Activated CD8-positive, alpha-beta T cell treated with anti-CD3 and anti-CD28 coated beads, Interleukin-2, amount 10 ng/mL, durations not matched to agents 7 days and 5 days (primary cell): ENCODE measurements at regions not wholly inside any gene's neighbourhood (a gene's known extent, or its start where the extent isn't known, plus 50 kb on each side); places are given as distances from the start of the nearest gene placed in this dataset.

Experiments used
- ATAC-seq: fragments of 150-1000 bp; cut with Tn5 transposase; one replicate; pipeline ENCODE4 v1.10.0; 2021; ENCODE audit warnings: moderate library complexity
- CTCF ChIA-PET: fragments of 350-600 bp; sonication (Branson Sonifier 250); formaldehyde crosslinking; loops from one replicate; lab custom pipeline; 2021; ENCODE audit warnings: antibody characterized with exemption; lab: Charles Lee
- POLR2A ChIA-PET: fragments of 350-600 bp; sonication (Branson Sonifier 250); formaldehyde crosslinking; loops from one replicate; lab custom pipeline; 2021; ENCODE audit warnings: antibody characterized with exemption; lab: Charles Lee
- DNase-seq: peaks from one replicate; pipeline ENCODE4 v3.0.0-alpha.2; 2020
- H3K27ac Mint-ChIP-seq: one replicate; pipeline ENCODE4 v1.8.0; 2021; ENCODE audit warnings: mild to moderate bottlenecking, mixed read lengths
- H3K27me3 Mint-ChIP-seq: one replicate; pipeline ENCODE4 v1.8.0; 2021; ENCODE audit warnings: low read depth, mixed read lengths
- H3K36me3 Mint-ChIP-seq: one replicate; pipeline ENCODE4 v1.8.0; 2021; ENCODE audit warnings: low read depth, mixed read lengths
- H3K4me1 Mint-ChIP-seq: one replicate; pipeline ENCODE4 v1.8.0; 2021; ENCODE audit warnings: low read depth, mixed read lengths
- H3K4me3 Mint-ChIP-seq: one replicate; pipeline ENCODE4 v1.8.0; 2021; ENCODE audit warnings: mild to moderate bottlenecking, mixed read lengths
- H3K9me3 Mint-ChIP-seq: one replicate; pipeline ENCODE4 v1.8.0; 2022; ENCODE audit warnings: mixed read lengths; ENCODE audit not compliant: insufficient read depth

- Mint-ChIP-seq H3K36me3 (no peaks in the 10 kb centered on the region), H3K27me3 (no peaks in the 10 kb centered on the region), H3K9me3 (peaks cover 6% of the 10 kb centered on the region), H3K4me3 (no peak overlapping the region), H3K4me1 (no peaks in the 10 kb centered on the region), H3K27ac (no peak overlapping the region)
- ChIA-PET CTCF (no interaction called here), POLR2A (no interaction called here)
- ATAC-seq (no peak), DNase-seq (no peak)
Observed at GRCh38 chr10:36638462-36639155, 486.8 kb upstream of the ANKRD30A start.

GRCh38 chr10:36636879-36637278 is 488.5 kb upstream of the ANKRD30A start:
- POLR2A ChIA-PET, result no interaction called here
- Mint-ChIP-seq H3K27me3 (no peaks in the 10 kb centered on the region), H3K9me3 (peaks cover 6% of the 10 kb centered on the region), H3K4me3 (no peak overlapping the region), H3K27ac (no peak overlapping the region), H3K36me3 (no peaks in the 10 kb centered on the region), H3K4me1 (no peaks in the 10 kb centered on the region)
- DNase-seq, result no peak
- CTCF ChIA-PET, result no interaction called here
- no peak for ATAC-seq

DNA sequence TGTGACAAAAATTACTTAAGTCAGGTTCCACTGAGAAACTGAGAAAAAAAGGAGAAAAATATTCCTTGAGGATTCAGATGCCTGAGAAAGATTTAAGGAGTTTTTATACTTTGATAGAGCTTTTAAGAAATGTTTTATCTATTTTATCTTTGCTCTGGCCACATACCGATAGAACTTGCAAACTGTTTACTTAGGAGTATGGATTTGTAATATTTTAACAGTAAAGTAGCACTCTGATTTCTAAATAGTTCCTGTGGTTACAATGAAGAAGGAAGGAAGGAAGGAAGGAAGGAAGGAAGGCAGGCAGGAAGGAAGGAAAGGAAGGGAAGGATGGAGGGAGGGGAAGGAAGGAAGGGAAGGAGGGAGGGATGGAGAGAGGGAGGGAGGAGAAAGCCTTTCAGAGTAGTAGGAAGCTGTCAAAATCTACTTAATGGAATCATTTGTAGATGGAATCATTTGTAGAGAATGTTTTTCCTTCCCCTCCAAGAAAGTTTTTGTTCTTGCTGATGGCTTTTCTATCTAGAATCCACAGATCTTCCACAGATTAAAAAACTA is 489.0 kb upstream of the ANKRD30A start:
- Mint-ChIP-seq H3K9me3 (peaks cover 6% of the 10 kb centered on the region), H3K27me3 (no peaks in the 10 kb centered on the region), H3K27ac (no peak overlapping the region)

DNA sequence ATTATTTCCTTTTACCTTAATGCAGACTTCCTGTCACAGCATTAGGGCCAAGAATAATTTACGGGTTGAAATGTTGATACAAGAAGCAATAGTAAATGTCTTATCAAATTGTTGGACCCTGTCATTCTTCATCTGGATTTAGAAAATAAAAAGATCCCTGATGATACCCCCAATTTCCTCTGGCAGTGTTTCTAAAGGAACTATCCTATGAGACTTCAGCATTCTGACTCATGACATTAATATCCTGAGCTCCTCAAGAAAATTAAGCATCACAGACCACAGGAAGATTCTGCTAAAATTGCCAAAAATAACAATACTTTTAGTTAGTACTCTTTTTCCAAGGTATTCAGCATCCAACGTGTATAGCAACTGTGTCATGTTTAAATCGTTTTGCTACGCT is 490.5 kb upstream of the ANKRD30A start:
- ATAC-seq, result no peak
- CTCF ChIA-PET, result no interaction called here
- peaks cover 6% of the 10 kb centered on the region for H3K9me3 Mint-ChIP-seq

More for the DNA sequence above, 489.0 kb upstream of the ANKRD30A start:
- DNase-seq, result no peak
- ChIA-PET CTCF (no interaction called here), POLR2A (no interaction called here)
- no peak for ATAC-seq
- H3K4me1 Mint-ChIP-seq, result no peaks in the 10 kb centered on the region
- H3K4me3 Mint-ChIP-seq, result no peak overlapping the region
- no peaks in the 10 kb centered on the region for H3K36me3 Mint-ChIP-seq

GRCh38 chr10:36630267-36630666 is 495.1 kb upstream of the ANKRD30A start:
- CTCF ChIA-PET, result no interaction called here
- Mint-ChIP-seq H3K27ac (no peak overlapping the region), H3K4me1 (no peaks in the 10 kb centered on the region), H3K9me3 (peaks cover 11% of the 10 kb centered on the region), H3K4me3 (no peak overlapping the region), H3K27me3 (no peaks in the 10 kb centered on the region), H3K36me3 (no peaks in the 10 kb centered on the region)
- POLR2A ChIA-PET, result no interaction called here
- no peak for DNase-seq
- ATAC-seq, result no peak

More for the DNA sequence above, 490.5 kb upstream of the ANKRD30A start:
- H3K27me3 Mint-ChIP-seq, result no peaks in the 10 kb centered on the region
- POLR2A ChIA-PET, result no interaction called here
- no peak overlapping the region for H3K27ac Mint-ChIP-seq
- H3K4me1 Mint-ChIP-seq, result no peaks in the 10 kb centered on the region
- no peaks in the 10 kb centered on the region for H3K36me3 Mint-ChIP-seq
- H3K4me3 Mint-ChIP-seq, result no peak overlapping the region
- no peak for DNase-seq

DNA sequence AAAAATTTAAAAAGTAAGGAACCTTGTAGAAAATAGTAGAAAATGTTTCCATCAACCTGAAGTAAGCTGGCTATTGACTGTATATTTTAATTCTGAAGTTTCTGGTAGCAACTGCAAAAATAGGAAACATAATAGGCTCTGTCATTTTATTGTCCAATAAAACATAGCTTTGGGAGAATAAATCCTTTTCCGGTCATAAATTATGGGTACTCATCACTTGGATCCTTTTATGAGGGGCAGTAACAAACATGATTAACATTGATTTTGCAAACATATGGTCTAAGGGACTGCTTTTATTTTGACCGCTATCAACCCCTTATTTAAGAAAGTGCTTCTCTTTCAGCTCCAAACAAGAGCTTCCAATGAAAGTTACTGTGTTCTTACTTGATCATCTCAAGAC is 495.9 kb upstream of the ANKRD30A start:
- ATAC-seq (no peak), DNase-seq (no peak)
- Mint-ChIP-seq H3K36me3 (no peaks in the 10 kb centered on the region), H3K27ac (no peak overlapping the region), H3K9me3 (peaks cover 11% of the 10 kb centered on the region), H3K4me3 (no peak overlapping the region), H3K4me1 (no peaks in the 10 kb centered on the region), H3K27me3 (no peaks in the 10 kb centered on the region)
- ChIA-PET POLR2A (no interaction called here), CTCF (no interaction called here)

DNA sequence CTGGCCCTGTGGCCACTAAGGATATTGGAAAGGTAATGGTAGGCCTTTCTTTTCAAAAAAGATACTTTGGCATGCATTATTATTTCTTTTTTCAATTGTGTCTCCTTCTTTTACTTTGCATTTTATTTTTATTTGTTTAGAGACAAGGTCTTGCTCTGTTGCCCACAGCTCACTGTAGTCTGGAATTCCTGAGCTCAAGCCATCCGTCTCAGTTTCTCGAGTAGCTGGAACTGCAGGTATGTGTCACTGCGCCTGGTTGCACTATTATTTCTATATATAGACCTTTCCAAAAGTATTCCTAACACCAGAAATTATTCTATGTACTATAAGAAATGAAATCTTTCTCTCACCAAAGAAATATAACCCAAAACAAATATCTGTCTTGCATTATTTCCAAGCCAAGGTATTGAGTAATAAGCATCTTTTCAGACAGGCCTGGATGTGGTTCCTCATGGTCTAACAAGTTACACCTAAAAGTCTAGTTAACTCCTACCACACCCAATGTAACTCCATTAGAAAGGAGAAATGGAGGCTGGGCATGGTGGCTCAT is 500.8 kb upstream of the ANKRD30A start:
- Mint-ChIP-seq H3K4me3 (no peak overlapping the region), H3K9me3 (peaks cover 5% of the 10 kb centered on the region), H3K4me1 (no peaks in the 10 kb centered on the region), H3K36me3 (no peaks in the 10 kb centered on the region), H3K27ac (no peak overlapping the region), H3K27me3 (no peaks in the 10 kb centered on the region)
- DNase-seq, result no peak
- ATAC-seq, result no peak
- ChIA-PET POLR2A (no interaction called here), CTCF (no interaction called here)

GRCh38 chr10:36621346-36621745 is 504.1 kb upstream of the ANKRD30A start:
- H3K4me1 Mint-ChIP-seq, result no peaks in the 10 kb centered on the region
- H3K9me3 Mint-ChIP-seq, result no peaks in the 10 kb centered on the region
- H3K36me3 Mint-ChIP-seq, result no peaks in the 10 kb centered on the region
- CTCF ChIA-PET, result no interaction called here
- POLR2A ChIA-PET, result no interaction called here
- H3K27me3 Mint-ChIP-seq, result no peaks in the 10 kb centered on the region
- ATAC-seq (no peak), DNase-seq (no peak)
- no peak overlapping the region for H3K4me3 Mint-ChIP-seq
- H3K27ac Mint-ChIP-seq, result no peak overlapping the region

- H3K4me3 Mint-ChIP-seq, result no peak overlapping the region
- ATAC-seq (no peak), DNase-seq (no peak)
- no peaks in the 10 kb centered on the region for H3K27me3 Mint-ChIP-seq
- H3K36me3 Mint-ChIP-seq, result no peaks in the 10 kb centered on the region
- CTCF ChIA-PET, result no interaction called here
- H3K9me3 Mint-ChIP-seq, result no peaks in the 10 kb centered on the region
- no peak overlapping the region for H3K27ac Mint-ChIP-seq
- no peaks in the 10 kb centered on the region for H3K4me1 Mint-ChIP-seq
- POLR2A ChIA-PET, result no interaction called here
Observed at GRCh38 chr10:36612436-36612835, 513.0 kb upstream of the ANKRD30A start.

DNA sequence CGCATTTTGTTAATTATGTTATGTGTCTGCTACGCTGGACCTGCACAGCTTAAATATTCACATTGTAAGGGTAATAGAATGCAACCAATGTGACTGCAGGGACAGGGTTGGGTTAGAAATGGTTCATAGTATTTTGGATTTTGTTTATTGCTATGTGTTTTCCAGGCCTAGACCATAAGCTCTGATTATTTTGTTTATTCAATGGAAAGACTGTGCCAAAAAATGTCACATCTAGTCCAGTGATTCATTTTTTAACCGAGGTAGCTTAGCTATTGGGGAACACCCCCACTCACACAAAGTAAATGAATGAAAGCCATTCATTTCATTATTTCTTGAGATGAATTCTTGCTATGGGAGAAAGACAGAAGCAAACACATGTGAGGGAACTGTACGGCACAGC is 516.5 kb upstream of the ANKRD30A start:
- no peak overlapping the region for H3K27ac Mint-ChIP-seq
- DNase-seq, result no peak
- H3K27me3 Mint-ChIP-seq, result no peaks in the 10 kb centered on the region
- no peak overlapping the region for H3K4me3 Mint-ChIP-seq
- no peaks in the 10 kb centered on the region for H3K36me3 Mint-ChIP-seq
- ChIA-PET CTCF (no interaction called here), POLR2A (no interaction called here)
- no peak for ATAC-seq
- no peaks in the 10 kb centered on the region for H3K9me3 Mint-ChIP-seq
- no peaks in the 10 kb centered on the region for H3K4me1 Mint-ChIP-seq

GRCh38 chr10:36608251-36608650 is 517.1 kb upstream of the ANKRD30A start:
- no peaks in the 10 kb centered on the region for H3K27me3 Mint-ChIP-seq
- ChIA-PET POLR2A (no interaction called here), CTCF (no interaction called here)
- ATAC-seq (no peak), DNase-seq (no peak)
- H3K4me3 Mint-ChIP-seq, result no peak overlapping the region
- H3K4me1 Mint-ChIP-seq, result no peaks in the 10 kb centered on the region
- H3K9me3 Mint-ChIP-seq, result no peaks in the 10 kb centered on the region
- H3K27ac Mint-ChIP-seq, result no peak overlapping the region
- no peaks in the 10 kb centered on the region for H3K36me3 Mint-ChIP-seq

GRCh38 chr10:36606234-36606839 is 519.1 kb upstream of the ANKRD30A start:
- H3K4me1 Mint-ChIP-seq, result no peaks in the 10 kb centered on the region
- H3K4me3 Mint-ChIP-seq, result no peak overlapping the region
- H3K36me3 Mint-ChIP-seq, result no peaks in the 10 kb centered on the region
- CTCF ChIA-PET, result no interaction called here
- DNase-seq (no peak), ATAC-seq (no peak)
- peaks cover 5% of the 10 kb centered on the region for H3K9me3 Mint-ChIP-seq
- no peaks in the 10 kb centered on the region for H3K27me3 Mint-ChIP-seq
- no peak overlapping the region for H3K27ac Mint-ChIP-seq
- POLR2A ChIA-PET, result no interaction called here
